Astrocyte of the cerebellum (primary cell): ENCODE measurements at regions not wholly inside any gene's neighbourhood (a gene's known extent, or its start where the extent isn't known, plus 50 kb on each side); places are given as distances from the start of the nearest gene placed in this dataset.

Experiments used
- DNase-seq: peaks from one replicate; pipeline ENCODE4 v3.0.0-alpha.2; 2011; ENCODE audit warnings: low read depth
- H3K4me3 ChIP-seq: 2 replicates; pipeline ENCODE4 v1.5.1; 2011; ENCODE audit warnings: mild to moderate bottlenecking, low read depth, low read length, moderate library complexity
- CTCF ChIP-seq: IDR thresholded peaks from 2 replicates; pipeline ENCODE4 v1.5.1; 2012; ENCODE audit warnings: low read length, low read depth, moderate library complexity, mild to moderate bottlenecking; ENCODE audit errors: missing control alignments
- in situ Hi-C: cut with HindIII; loops from 2 replicates; pipeline ENCODE4 v1.10.0; 2017; ENCODE audit warnings: low sequenced_read_pairs

GRCh38 chr9:106639873-106640568, 222.9 kb upstream of the ZNF462 start:
- in situ Hi-C loops = no loop called here
- TF ChIP-seq CTCF = no peak
- no peak for DNase-seq
- H3K4me3 ChIP-seq = no peak overlapping the region

DNA sequence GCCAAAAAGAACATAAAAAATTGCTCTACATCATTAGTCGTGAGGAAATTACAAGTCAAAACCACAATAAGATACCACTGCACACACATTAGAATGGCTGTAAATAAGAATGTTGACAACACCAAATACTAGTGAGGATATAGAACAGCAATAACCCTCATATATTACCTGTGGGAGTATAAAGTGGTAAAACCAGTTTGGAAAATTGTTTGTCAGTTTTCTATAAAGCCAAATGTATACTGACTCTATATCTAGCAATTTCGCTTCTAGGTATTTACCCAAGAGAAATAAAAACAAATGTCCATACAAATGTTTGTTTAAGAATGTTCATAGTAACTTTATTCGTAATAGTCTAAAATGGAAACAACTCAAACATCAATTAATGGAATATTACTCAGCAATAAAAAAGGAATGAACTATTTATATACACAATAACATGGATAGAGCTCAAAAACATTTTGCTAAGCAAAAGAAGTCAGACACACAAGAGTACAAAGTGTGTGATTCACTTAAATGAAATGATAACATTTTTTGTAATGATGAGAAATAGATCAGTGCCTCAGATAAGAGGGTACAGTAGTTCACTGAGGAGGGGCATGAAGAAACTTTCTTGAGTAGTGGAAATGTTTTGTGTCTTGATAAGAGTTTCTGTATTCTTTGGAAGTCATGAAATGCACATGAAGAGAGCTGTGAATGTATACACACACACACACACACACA, 219.6 kb upstream of the ZNF462 start:
- H3K4me3 ChIP-seq = no peak overlapping the region
- in situ Hi-C loops = no loop called here
- DNase-seq = no peak
- no peak for TF ChIP-seq CTCF

DNA sequence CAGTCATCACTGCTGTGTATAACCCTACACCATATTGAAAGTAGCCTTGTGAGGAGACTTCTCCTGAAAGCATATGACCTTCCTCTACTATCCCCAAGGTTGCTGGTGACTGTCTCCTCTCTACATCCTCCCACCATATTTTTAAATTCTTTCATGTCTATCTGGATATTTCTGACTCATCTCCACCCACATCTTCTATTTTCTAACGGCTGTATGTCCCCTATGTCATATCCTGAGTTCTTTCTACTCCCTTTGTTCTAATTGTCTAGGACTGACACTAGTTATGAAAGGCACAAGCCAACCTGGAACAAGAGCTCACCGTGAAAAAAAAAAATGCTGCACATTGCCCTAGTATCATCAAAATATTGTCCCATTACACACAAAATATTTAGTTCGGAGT, 218.3 kb upstream of the ZNF462 start:
- TF ChIP-seq CTCF = no peak
- in situ Hi-C loops = no loop called here
- no peak overlapping the region for H3K4me3 ChIP-seq

DNA sequence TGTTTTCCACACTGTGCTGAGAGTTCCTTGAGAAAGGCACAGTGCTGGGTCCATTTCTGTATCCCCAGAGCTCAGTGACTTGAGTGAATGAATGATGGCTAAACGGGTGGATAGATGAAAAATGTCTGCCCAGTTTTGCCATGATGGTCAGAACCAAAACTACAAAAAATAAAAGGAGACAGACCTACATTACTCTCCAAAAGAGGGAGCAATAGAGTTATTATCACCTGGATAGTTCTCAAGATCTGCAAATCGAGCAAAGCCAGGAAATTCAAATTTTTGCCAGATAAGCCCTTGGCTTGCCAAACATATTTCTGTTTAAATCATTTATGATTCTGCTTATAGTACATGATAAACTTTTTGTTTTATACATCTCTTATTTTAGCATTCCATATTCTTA, 214.2 kb upstream of the ZNF462 start:
- in situ Hi-C loops = no loop called here
- DNase-seq = no peak
- TF ChIP-seq CTCF = no peak
- H3K4me3 ChIP-seq = no peak overlapping the region

More for the DNA sequence above, 218.3 kb upstream of the ZNF462 start:
- no peak for DNase-seq

DNA sequence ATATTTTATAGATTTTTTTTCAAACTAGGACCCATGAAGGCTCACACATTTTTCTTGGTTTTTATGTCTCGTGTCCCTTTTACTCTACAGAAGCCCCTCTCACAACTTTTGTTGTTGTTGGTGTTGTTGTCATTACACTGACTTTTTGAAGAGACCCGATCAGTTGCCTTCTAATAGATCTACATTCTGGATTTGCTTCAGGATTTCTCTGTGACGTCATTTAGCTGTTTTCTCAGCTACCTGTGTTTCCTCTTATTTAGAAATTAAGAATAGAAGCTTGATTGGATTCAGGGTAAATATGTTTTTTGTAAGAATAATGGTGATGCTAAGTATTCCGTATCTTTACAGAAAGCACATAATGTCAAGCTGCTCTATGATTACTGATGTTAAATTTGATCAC, 213.3 kb upstream of the ZNF462 start:
- TF ChIP-seq CTCF = no peak
- in situ Hi-C loops = no loop called here
- no peak for DNase-seq
- no peak overlapping the region for H3K4me3 ChIP-seq

- in situ Hi-C loops = no loop called here
- H3K4me3 ChIP-seq = no peak overlapping the region
- TF ChIP-seq CTCF = no peak
These were observed 209.8 kb upstream of the ZNF462 start for GRCh38 chr9:106653213-106653612.

More at GRCh38 chr9:106653213-106653612, 209.8 kb upstream of the ZNF462 start:
- DNase-seq = no peak
